ENCODE measurements at regions not wholly inside any gene's neighbourhood (a gene's known extent, or its start where the extent isn't known, plus 50 kb on each side); places are given as distances from the start of the nearest gene placed in this dataset.

GRCh38 chr9:28934111-28934510, 1360.8 kb upstream of the C9orf72 start:
- Histone ChIP-seq H4K91ac (ENCODE audit: insufficient read depth, low read depth, low read length) (no peak overlapping the region), H2BK15ac (ENCODE audit: low read depth, low read length) (no peak overlapping the region), H3K36me3 (ENCODE audit: control insufficient read depth, insufficient read depth, low read length) (no peaks in the 10 kb centered on the region), H3K27me3 (ENCODE audit: control insufficient read depth, insufficient read depth, low read length) (no peaks in the 10 kb centered on the region), H3K9me1 (ENCODE audit: insufficient read depth, low read length) (no peaks in the 10 kb centered on the region), H2AK9ac (replicated peaks; ENCODE audit: low read depth, low read length, poor library complexity) (no peak overlapping the region), H3K56ac (ENCODE audit: extremely low read depth, insufficient read depth, low read length) (no peak overlapping the region), H3K4me1 (ENCODE audit: control insufficient read depth, insufficient read depth, low read length) (no peaks in the 10 kb centered on the region), H2AK5ac (ENCODE audit: low read depth, low read length) (no peak overlapping the region), H3K14ac (replicated peaks; ENCODE audit: low read depth, low read length) (no peak overlapping the region), H3K9ac (ENCODE audit: low read depth, low read length) (no peak overlapping the region), H3K79me1 (ENCODE audit: low read depth in 1 of 2, low read length in 2 of 2) (no peaks in the 10 kb centered on the region), H2BK120ac (ENCODE audit: low read depth, low read length) (no peak overlapping the region), H3K9me3 (ENCODE audit: control insufficient read depth, insufficient read depth, low read length) (peaks cover 3% of the 10 kb centered on the region), H4K20me1 (ENCODE audit: insufficient read depth, low read length) (no peaks in the 10 kb centered on the region), H3K4me3 (ENCODE audit: insufficient read depth, low read depth, low read length) (no peak overlapping the region), H3K27ac (ENCODE audit: insufficient read depth, low read length) (no peak overlapping the region), H3K4me2 (ENCODE audit: low read depth, low read length) (no peak overlapping the region), H2BK20ac (ENCODE audit: low read depth, low read length) (no peak overlapping the region), H2BK5ac (ENCODE audit: low read depth, low read length, poor library complexity, severe bottlenecking) (no peak overlapping the region), H2AFZ (replicated peaks; ENCODE audit: low read length, poor library complexity) (no peak overlapping the region), H4K5ac (ENCODE audit: low read depth, low read length) (no peak overlapping the region), H3K18ac (ENCODE audit: low read depth, low read length) (no peak overlapping the region), H3K23ac (ENCODE audit: low read depth, low read length) (no peak overlapping the region), H3K4ac (ENCODE audit: low read depth, low read length) (no peak overlapping the region), H4K8ac (ENCODE audit: low read depth in 2 of 2, low read length in 2 of 2) (no peak overlapping the region)
- POLR2A ChIA-PET (ENCODE audit: unreplicated experiment): no interaction called here
- dilution Hi-C loops (cut with HindIII; ENCODE audit: low sequenced_read_pairs, unreplicated experiment): no loop called here
- ATAC-seq (ENCODE audit: low read depth) (no peak), DNase-seq (no peak)
- no peak for TF ChIP-seq MAFK (IDR thresholded peaks at IDR 0.05; ENCODE audit: low read depth, low read length)
- no peak for TF ChIP-seq USF2 (IDR thresholded peaks at IDR 0.05; ENCODE audit: low read depth, low read length)
- no peak for TF ChIP-seq NFE2L2 (IDR thresholded peaks at IDR 0.05; ENCODE audit: low read depth, low read length)
- no peak for TF ChIP-seq ELK1 (IDR thresholded peaks at IDR 0.05; ENCODE audit: borderline replicate concordance, low read depth, low read length)
- no peak for TF ChIP-seq FOS (IDR thresholded peaks at IDR 0.05; ENCODE audit: low read depth, low read length)
- no peak for TF ChIP-seq CTCF (conservative IDR thresholded peaks at IDR 0.05; ENCODE audit: low read depth, low read length)
- no peak for TF ChIP-seq MXI1 (IDR thresholded peaks at IDR 0.05; ENCODE audit: borderline replicate concordance, low read depth, low read length)
- no peak for TF ChIP-seq POLR2A (IDR thresholded peaks at IDR 0.05; ENCODE audit: low read depth, low read length)
- no peak for TF ChIP-seq CEBPB (IDR thresholded peaks at IDR 0.05; ENCODE audit: low read depth, low read length)
- no peak for TF ChIP-seq SMC3 (IDR thresholded peaks at IDR 0.05; ENCODE audit: low read depth, low read length)
- no peak for TF ChIP-seq RCOR1 (IDR thresholded peaks at IDR 0.05; ENCODE audit: insufficient replicate concordance, low read length)
- no peak for TF ChIP-seq RFX5 (IDR thresholded peaks at IDR 0.05; ENCODE audit: low read depth, low read length)
- no peak for TF ChIP-seq MAZ (IDR thresholded peaks at IDR 0.05; ENCODE audit: borderline replicate concordance, low read depth, low read length)
- no peak for TF ChIP-seq BHLHE40 (IDR thresholded peaks at IDR 0.05; ENCODE audit: low read depth, low read length)
- TF ChIP-seq CHD1 (IDR thresholded peaks at IDR 0.05; ENCODE audit: low read depth, low read length): no peak
- TF ChIP-seq RAD21 (IDR thresholded peaks at IDR 0.05; ENCODE audit: low read length): no peak
- intact Hi-C loops (cut with micrococcal nuclease): no loop called here
- CTCF ChIA-PET: no interaction called here
- BruUV-seq (replicated peaks): no TSS peak
- in situ Hi-C loops (cut with MboI; ENCODE audit: low sequenced_read_pairs): no loop called here
